HCT116 (cell line): ENCODE measurements at regions not wholly inside any gene's neighbourhood (a gene's known extent, or its start where the extent isn't known, plus 50 kb on each side); places are given as distances from the start of the nearest gene placed in this dataset.

Experiments used
- ATAC-seq: fragments of 200-7000 bp; cut with Tn5 transposase; 2 replicates; pipeline ENCODE4 v1.9.1; 2020; ENCODE audit warnings: mild to moderate bottlenecking, moderate library complexity
- BruUV-seq: library from RNA; stranded (reverse); fragments of 400-500 nt; replicated peaks from 2 replicates; lab custom pipeline; 2021; lab: Mats Ljungman, UMichigan
- CTCF ChIA-PET: fragments of 300-600 bp; sonication (Branson Sonifier 250); formaldehyde crosslinking; loops from one replicate; lab custom pipeline; 2021; ENCODE audit warnings: antibody characterized with exemption; lab: Charles Lee
- POLR2A ChIA-PET: fragments of 300-600, 350-600 bp; sonication (Branson Sonifier 250); formaldehyde crosslinking; loops from one replicate; lab custom pipeline; 2021; ENCODE audit warnings: antibody characterized with exemption; lab: Charles Lee
- RAD21 ChIA-PET, 2 experiments: fragments of 300-600 bp; sonication (Branson Sonifier 250); formaldehyde crosslinking; loops; one replicate each; lab custom pipeline; 2023; ENCODE audit warnings: low total read pairs in 2 of 2; ENCODE audit not compliant: uncharacterized antibody in 2 of 2, unreplicated experiment in 2 of 2, low non-redundant PET in 1 of 2; lab: Charles Lee
- DNase-seq: peaks from one replicate; pipeline ENCODE4 v3.0.0-alpha.2; 2010; ENCODE audit warnings: low read depth, low spot score
- H2AFZ ChIP-seq: fragments of 200-600 bp; shearing (Covaris generic), sonication (generic); 2 replicates; pipeline ENCODE4 v1.6.1; 2017; ENCODE audit warnings: low read depth, mixed run types, mixed read lengths, antibody characterized with exemption, low read length; ENCODE audit not compliant: poor library complexity, severe bottlenecking
- H3K27ac ChIP-seq: 2 replicates; pipeline ENCODE4 v1.5.1; 2012; ENCODE audit warnings: low read depth, low read length
- H3K27me3 ChIP-seq: fragments of 200-600 bp; sonication (generic); 2 replicates; pipeline ENCODE4 v1.6.1; 2016; ENCODE audit warnings: mixed run types, low read length, mixed read lengths; ENCODE audit not compliant: insufficient read depth
- H3K36me3 ChIP-seq, 2 experiments: fragments of 200-500 bp in 1 of 2; fragments of 200-600 bp in 1 of 2; sonication (Bioruptor generic) in 1 of 2; sonication (generic) in 1 of 2; 2 replicates each; pipeline versions ENCODE4 v1.5.1 to v1.6.1; 2014 to 2016; ENCODE audit warnings: low read length in 2 of 2, inconsistent platforms in 1 of 2, mixed read lengths in 1 of 2, mixed run types in 1 of 2; ENCODE audit not compliant: insufficient read depth in 2 of 2, control insufficient read depth in 1 of 2
- H3K4me1 ChIP-seq, 2 experiments: fragments of 200-600 bp in 1 of 2; sonication (generic) in 1 of 2; 2 replicates each; pipeline versions ENCODE4 v1.5.1 to v1.6.1; 2012 to 2017; ENCODE audit warnings: low read length in 2 of 2, inconsistent platforms in 1 of 2, mild to moderate bottlenecking in 1 of 2, mixed read lengths in 1 of 2, mixed run types in 1 of 2, moderate library complexity in 1 of 2; ENCODE audit not compliant: insufficient read depth in 2 of 2, control insufficient read depth in 1 of 2
- H3K4me2 ChIP-seq: fragments of 200-600 bp; sonication (generic); 2 replicates; pipeline ENCODE4 v1.6.1; 2017; ENCODE audit warnings: mixed run types, low read length, mixed read lengths
- H3K4me3 ChIP-seq, 2 experiments: fragments of 200-600 bp in 1 of 2; sonication (generic) in 1 of 2; replicated peaks in 1 of 2; 2 replicates each; pipeline ENCODE4 v1.5.1; 2011 to 2016; ENCODE audit warnings: low read length in 2 of 2, control low read depth in 1 of 2, low read depth in 1 of 2, mild to moderate bottlenecking in 1 of 2, mixed read lengths in 1 of 2, mixed run types in 1 of 2
- H3K79me2 ChIP-seq: fragments of 200-600 bp; sonication (generic); 2 replicates; pipeline ENCODE4 v1.6.1; 2017; ENCODE audit warnings: mild to moderate bottlenecking, mixed run types, low read length, moderate library complexity, mixed read lengths; ENCODE audit not compliant: insufficient read depth
- H3K9ac ChIP-seq: fragments of 200-600 bp; sonication (generic); 2 replicates; pipeline ENCODE4 v1.6.1; 2016; ENCODE audit warnings: low read length, mixed read lengths
- H3K9me2 ChIP-seq: fragments of 200-600 bp; sonication (generic), shearing (Covaris generic); 2 replicates; pipeline ENCODE4 v1.6.1; 2017; ENCODE audit warnings: mixed run types, mild to moderate bottlenecking, moderate library complexity; ENCODE audit not compliant: insufficient read depth
- H3K9me3 ChIP-seq, 2 experiments: fragments of 200-500 bp in 1 of 2; fragments of 200-600 bp in 1 of 2; sonication (Bioruptor generic) in 1 of 2; sonication (generic) in 1 of 2; 2 replicates each; pipeline ENCODE4 v1.6.1; 2014 to 2017; ENCODE audit warnings: low read length in 2 of 2, mixed read lengths in 2 of 2, inconsistent platforms in 1 of 2, low read depth in 1 of 2, mild to moderate bottlenecking in 1 of 2, mixed run types in 1 of 2, moderate library complexity in 1 of 2; ENCODE audit not compliant: control insufficient read depth in 1 of 2, insufficient read depth in 1 of 2
- H4K20me1 ChIP-seq: fragments of 200-600 bp; sonication (generic), shearing (Covaris generic); 2 replicates; pipeline ENCODE4 v1.6.1; 2017; ENCODE audit warnings: mixed run types, mild to moderate bottlenecking, moderate library complexity; ENCODE audit not compliant: insufficient read depth
- CEBPB ChIP-seq: IDR thresholded peaks from 2 replicates; pipeline ENCODE4 v1.6.1; 2012; ENCODE audit warnings: low read depth
- POLR2A ChIP-seq: IDR thresholded peaks from 2 replicates; pipeline ENCODE4 v1.7.0; 2011; ENCODE audit warnings: borderline replicate concordance; ENCODE audit not compliant: insufficient read depth, insufficient read length; ENCODE audit errors: extremely low read depth
- SIN3A ChIP-seq: IDR thresholded peaks from 2 replicates; pipeline ENCODE4 v1.6.1; 2012; ENCODE audit warnings: low read depth
- ZBTB33 ChIP-seq: IDR thresholded peaks from 2 replicates; pipeline ENCODE4 v1.6.1; 2011; ENCODE audit warnings: mild to moderate bottlenecking, low read length, moderate library complexity; ENCODE audit not compliant: insufficient replicate concordance; ENCODE audit errors: extremely low read depth
- ZFX ChIP-seq: fragments of 450-650 bp; IDR thresholded peaks from 2 replicates; pipeline ENCODE4 v1.6.1; 2017
- intact Hi-C: fragments of 100-400 bp; cut with micrococcal nuclease; formaldehyde crosslinking; loops from 2 replicates; pipeline ENCODE4 v1.10.0; 2022
- TF ChIP-seq, protein P1 (sequence below): IDR thresholded peaks from 2 replicates; pipeline ENCODE4 v1.6.1; 2012

DNA sequence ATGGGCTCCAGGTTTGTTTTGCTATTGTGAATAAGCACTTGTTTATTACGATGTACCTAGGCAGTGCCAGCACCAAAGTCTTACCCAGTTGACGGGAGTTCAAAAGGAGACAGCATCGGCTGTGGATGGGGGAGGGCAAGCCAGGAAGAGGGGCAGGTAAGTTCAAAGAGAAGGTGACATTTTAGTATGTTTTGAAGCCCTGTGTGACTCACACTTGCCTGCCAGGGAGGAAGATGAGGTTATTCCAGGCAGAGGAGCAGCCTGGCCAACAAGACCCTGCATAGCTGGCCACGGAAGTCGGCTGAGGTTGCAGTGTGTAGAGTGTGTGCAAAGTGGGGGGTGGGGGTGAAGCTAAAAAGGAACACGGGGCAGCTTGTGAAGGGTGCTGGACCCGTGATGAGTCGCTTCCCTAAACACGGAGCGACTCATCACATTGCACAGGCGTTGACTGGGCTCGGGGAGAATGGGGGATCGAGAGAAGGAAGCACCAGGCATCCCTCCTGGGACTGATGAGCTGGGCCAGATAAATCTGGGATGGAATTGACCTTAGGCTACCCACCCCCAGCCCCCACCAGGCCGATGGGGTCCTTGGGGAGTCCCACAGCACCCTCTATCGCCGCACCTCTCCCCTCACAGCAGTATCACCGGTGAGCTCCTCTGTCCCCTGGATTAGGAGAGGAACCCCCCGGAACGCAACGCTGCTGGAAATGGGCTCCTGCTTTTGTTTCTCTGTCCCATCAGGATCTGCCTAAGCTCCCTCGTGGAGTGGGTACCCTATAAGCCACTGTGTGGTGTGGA, 97.9 kb upstream of the IKZF1 start (continued):
- TF ChIP-seq SIN3A (no peak), POLR2A (no peak), CEBPB (0 out of 2 replicates have a peak, but pooled peaks have one; percentile 14), ZFX (no peak)
- TF ChIP-seq, protein P1, sequence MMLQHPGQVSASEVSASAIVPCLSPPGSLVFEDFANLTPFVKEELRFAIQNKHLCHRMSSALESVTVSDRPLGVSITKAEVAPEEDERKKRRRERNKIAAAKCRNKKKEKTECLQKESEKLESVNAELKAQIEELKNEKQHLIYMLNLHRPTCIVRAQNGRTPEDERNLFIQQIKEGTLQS, result no peak

DNA sequence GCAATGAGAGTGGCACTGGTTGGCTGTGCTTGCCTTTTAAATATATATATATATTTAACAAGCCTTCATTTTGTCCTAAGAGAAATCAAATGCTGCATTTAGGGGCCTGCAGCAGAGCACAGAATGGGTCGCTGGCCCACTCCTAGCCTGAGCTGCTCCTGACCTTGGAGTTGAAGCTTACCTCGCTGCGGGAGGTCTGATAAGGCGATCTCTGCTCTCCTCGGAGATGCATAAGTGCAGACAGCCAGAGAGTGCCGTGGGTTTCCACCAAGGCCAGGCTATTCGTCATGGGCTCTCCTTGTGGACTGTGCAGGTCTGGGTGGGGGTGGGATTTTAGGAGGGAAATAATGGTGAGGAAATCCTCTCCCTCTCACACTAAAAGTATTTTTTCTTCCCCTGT, 99.5 kb upstream of the IKZF1 start:
- Histone ChIP-seq H3K4me2 (no peak overlapping the region), H3K9ac (no peak overlapping the region), H3K36me3 (no peaks in the 10 kb centered on the region), H3K27me3 (no peaks in the 10 kb centered on the region), H3K79me2 (no peaks in the 10 kb centered on the region), H4K20me1 (no peaks in the 10 kb centered on the region), H2AFZ (no peak overlapping the region), H3K4me1 (peaks cover 18 to 38% of the 10 kb centered on the region in 2 experiments; a peak in 3 of 4 replicates), H3K4me3 (no peak overlapping the region), H3K9me2 (no peaks in the 10 kb centered on the region), H3K9me3 (no peaks in the 10 kb centered on the region), H3K27ac (no peak overlapping the region)
- ChIA-PET POLR2A (no interaction called here), RAD21 (interaction anchor here (0.7 to 0.8 kb wide), 2 partner anchors 327 to 574 kb away, joined by 3 read pairs; no protein-coding TSS in a partner anchor), CTCF (interaction anchor here (0.6 to 2.9 kb wide), 16 partner anchors 9 to 958 kb away, joined by 3 to 27 read pairs (median 4); no protein-coding TSS in a partner anchor)
- TF ChIP-seq ZBTB33, result no peak
- TF ChIP-seq SIN3A, result no peak
- no TSS peak for BruUV-seq
- no peak for DNase-seq
- no peak for ATAC-seq
- intact Hi-C loops, result loop anchor here (1.0 to 5.0 kb wide), 4 partner anchors 164 to 957 kb away; no protein-coding TSS in a partner anchor
